ENCODE measurements at regions not wholly inside any gene's neighbourhood (a gene's known extent, or its start where the extent isn't known, plus 50 kb on each side); places are given as distances from the start of the nearest gene placed in this dataset.
"Not testable (repeated sequence)": the region's sequence is repeated elsewhere in the genome, so short reads cannot be mapped to it uniquely, and the experiment has no call there.

DNA sequence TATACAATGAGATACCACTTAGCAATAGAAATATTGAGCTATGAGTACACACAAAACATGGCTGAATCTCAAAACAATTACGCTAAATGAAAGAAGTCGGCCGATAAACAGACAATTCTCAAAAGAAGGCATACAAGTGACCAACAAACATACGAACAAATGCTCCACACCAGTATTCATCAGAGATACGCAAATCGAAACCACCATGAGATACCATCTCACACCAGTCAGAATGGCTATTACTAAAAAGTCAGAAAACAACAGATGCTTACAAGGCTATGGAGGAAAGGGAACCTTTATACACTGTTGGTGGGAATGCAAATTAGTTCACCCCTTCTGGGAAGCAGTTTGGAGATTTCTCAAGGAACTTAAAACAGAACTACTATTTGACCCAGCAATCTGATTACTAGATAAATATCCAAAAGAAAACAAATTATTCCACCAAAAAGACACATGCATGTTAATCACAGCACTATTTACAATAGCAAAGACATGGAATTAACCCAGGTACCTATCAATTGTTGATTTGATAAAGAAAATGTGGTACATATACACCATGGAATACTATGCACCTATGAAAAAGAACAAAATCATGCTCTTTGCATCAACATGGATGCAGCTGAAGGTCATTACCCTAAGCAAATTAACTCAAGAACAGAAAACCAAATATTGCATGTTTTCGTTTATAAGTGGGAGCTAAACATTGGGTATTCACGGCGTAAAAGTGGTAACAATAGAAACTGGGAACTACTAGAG lies 90.9 kb upstream of the GRAMD1B start:
- no peak for DNase-seq

DNA sequence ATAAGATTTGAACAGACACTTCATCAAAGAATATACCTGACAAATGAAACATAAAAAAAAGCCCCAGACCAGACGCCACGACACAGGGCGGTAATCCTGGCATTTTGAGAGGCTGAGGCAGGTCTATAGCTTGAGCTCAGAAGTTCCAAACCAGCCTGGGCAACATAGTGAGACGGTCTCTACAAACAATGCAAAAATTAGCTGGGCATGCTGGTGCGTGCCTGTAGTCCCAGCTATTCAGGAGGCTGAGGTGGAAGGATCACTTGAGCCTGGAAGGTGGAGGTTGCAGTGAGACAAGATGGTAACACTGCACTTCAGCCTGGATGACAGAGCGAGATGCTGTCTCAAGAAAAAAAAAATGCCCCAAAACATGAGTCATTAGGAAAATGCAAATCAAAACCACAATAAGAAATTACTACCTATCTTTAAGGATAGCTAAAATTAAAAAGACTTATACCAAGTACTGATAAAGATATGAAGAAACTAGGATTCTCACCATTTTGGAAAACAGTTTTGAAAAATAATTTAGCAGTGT lies 91.7 kb upstream of the GRAMD1B start:
- DNase-seq: no peak

DNA sequence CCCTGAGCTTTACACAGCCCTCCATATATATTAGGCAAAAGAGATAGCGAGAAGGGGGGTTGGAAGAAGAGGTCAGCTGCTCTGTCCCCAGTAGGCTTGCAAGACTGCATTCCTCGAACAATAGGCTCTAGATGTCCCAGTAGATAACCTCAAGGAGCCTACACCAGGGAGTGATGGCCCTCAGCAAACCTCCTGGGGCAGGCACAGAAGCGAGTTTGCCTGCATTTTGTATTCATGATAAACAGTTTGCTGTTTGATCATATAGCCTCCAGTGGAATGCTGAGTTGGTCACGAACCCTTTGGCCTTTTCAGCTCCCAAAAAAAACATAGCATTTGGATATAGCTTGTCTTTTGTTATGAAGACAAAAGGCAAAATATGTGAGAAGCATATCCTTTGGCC lies 95.1 kb upstream of the GRAMD1B start:
- DNase-seq: no peak

DNA sequence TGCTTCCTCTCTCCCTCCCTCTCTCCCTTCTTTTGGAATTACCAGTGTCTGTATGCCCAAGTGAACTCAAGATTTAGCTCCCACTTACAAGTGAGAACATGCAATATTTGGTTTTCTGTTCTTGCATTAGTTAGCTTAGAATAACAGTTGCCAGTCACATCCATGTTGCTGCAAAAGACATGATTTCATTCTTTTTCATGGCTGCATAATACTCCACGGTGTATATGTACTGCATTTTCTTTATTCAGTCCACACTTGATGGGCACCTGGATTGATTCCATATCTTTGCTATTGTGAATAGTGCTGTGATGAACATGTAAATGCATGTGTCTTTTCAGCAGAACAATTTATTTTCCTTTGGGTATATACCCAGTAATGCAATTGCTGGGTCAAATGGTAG lies 97.5 kb upstream of the GRAMD1B start:
- DNase-seq: not testable (repeated sequence)

DNA sequence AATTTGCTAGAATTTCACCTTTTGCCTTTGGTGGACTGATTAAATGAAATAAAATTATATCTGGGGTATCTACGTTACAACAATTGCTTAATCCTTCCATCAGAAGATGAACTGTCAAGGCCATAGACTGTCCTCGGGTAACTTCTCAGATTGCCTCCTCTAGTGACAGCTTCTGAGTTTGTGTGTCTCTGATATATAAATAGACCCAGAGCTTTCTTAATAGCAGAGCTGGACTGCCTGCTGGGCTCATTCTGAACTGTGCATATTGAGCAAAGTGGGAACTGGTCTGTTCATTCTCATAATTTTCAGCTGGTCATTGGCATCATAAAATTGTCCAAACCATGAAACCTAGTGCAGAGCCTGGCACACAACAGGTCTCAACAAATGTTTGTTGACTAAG lies 99.1 kb upstream of the GRAMD1B start:
- DNase-seq: no peak

DNA sequence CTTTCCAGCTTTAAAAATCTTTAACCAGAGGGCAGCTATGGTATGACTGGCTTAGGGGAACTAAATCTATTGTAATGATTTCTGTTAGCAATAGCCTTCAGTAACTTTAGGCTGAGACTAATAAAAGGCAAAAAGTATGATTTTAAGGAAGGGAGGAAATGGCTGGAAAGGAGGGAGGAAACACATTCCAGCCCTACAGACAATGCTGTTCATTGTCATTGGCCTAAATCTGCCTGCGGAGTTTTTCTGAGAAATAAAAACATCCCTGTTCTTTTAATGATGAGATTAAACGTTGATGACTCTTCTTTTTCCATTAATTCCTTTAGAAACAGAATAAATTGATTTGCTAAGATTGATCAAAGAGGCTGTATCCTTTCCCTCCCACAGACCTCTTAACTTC lies 99.6 kb upstream of the GRAMD1B start:
- no peak for DNase-seq

DNA sequence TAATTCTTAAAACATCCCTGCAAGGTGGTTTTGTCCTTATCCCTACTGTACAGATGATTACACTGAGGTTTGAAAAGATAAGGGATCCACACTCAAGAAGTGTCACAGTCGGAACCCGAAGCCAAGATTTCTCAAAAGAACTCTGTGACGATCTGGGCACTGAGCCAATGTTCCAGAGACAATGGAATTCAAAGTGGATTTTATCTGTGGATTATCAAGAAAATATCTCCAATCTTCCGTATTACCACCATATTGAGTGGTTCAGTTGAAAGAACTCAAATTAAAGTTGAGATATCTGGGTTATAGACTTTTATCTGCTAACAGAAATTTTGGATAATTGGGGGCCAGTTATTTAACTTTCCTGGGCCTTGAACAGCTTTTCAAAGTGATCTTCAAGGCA lies 100.0 kb upstream of the GRAMD1B start:
- DNase-seq: no peak

DNA sequence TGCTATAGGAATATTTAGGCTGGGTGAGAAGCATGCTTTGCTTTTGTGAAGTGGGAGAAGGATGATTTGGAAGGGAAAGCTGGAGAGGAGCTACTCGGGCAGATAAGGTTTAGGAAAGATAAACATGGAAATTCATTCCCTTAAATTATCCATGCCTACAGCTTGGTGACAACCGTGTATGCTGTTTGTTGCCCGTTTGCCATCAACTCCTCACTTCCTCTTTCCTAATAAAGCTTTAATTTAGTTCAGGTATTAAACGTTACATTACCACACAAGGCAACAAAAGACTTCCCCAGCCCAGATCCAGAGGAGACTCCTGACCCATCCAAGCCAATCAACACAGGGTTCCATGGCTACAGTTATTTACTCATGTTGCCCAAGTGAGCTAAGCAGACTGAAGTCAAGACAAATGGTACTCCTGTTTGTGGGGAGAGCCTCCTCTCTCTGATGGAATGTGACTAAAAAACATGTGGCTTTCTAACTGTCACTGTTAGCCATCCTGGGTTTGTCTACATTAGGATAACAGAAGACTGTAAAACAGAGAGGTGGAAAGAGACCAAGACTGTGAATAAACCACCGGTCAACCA lies 101.7 kb upstream of the GRAMD1B start:
- DNase-seq: no peak

DNA sequence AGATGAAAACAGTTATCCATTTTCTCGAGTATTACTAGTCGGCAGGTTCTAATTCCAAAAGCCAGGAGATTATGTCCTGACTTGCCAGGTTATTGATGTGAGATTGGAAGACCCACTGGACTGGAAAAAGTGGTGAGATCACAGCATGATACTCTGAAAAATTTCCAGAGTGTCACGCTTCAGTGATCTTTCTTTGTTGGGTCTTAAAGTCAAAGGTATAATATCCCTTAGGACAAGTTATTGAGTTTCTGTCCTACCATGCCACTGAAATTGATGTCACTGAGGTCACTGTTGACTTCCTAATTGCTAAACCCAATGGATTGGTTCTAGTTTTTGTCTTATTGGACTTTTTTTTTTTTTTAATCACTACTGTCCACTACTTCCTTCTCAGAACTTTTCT lies 104.5 kb upstream of the GRAMD1B start:
- DNase-seq: no peak

DNA sequence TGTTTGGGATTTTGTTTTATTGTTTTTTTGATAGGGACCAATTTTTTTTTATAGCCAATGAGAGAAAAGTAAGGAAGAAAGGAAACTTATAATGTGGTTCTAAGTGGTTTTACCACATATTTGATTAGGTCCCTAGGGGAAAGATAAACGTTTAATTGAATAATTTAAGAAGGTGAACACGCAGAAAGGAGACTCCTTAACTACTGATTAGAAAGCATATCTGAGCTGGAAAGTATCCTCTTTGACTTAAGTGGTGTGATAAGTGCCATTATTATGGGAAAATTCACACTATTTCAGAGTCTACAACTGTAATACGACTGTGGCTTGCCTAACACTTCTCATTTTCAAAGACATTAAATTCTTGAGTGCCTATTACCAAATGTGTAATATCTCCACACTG lies 106.5 kb upstream of the GRAMD1B start:
- no peak for DNase-seq

DNA sequence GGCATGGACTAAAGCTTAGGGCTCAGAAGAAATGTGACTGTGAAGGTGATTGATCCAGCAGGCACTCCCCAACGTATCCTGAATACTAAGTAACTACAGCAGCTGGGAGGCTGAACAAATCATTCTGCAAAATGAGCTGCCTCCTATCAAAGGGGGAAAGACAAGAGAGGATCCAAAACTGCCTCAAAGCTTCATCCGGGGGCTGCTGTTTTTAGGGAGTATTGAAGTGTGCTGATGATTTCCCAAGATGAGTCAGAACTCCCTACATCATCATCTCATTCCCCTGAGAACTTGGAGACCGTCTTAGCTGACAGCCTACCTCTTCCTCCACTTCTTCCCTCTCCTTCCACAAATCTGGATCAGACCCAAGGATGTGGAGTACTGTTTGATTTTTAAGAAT lies 108.4 kb upstream of the GRAMD1B start:
- DNase-seq: no peak

DNA sequence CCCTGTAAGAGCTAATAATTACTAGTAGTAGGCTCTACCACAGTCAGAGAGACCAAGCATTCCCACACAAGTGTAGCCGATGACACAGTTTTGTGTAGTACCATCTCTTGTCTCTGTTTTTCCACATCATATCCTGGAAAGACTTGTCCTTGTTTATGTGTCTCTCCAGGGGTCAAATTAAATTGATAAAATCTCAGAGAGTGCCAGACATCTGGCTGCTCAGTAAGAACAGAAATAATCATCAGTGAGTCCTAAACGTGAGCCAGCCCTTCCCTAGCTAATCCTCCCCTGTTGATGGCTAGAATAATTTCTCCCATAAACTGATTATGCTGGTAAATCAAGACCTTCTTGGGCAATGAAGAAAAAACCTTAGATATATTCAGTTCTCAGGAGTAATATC lies 111.4 kb upstream of the GRAMD1B start:
- DNase-seq: no peak

DNA sequence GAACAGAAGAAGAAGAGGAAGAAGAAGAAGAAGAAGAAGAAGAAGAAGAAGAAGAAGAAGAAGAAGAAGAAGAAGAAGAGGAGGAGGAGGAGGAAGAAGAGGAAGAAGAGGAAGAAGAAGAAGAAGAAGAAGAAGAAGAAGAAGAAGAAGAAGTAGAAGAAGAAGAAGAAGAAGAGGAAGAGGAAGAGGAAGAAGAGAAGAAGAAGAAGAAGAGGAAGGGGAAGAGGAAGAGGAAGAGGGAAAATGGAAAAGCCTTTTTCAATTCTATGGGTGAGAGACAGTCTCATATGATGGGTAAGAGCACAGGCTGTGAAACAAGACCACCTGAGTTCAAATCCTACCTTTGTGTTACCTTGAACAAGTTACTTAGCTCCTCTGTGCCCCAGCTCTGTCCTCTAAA lies 111.9 kb upstream of the GRAMD1B start:
- DNase-seq: not testable (repeated sequence)

DNA sequence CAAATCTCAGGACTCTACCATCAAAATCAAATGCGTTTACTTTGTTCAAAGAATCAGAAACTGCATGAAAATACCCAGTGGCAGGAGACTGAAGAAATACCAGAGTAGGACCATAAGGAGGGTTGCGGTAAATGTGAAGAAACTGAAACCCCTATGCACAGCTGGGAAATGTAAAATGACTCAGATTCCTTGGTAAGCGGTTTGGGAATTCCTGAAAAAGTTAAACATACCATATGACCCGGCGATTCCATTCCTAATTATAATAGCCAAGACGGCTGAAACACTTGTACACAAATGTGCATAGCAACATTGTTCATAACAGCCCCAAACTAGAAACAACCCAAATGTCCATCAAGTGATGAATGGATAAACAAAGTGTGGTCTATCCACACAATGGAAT lies 114.1 kb upstream of the GRAMD1B start:
- DNase-seq: no peak

DNA sequence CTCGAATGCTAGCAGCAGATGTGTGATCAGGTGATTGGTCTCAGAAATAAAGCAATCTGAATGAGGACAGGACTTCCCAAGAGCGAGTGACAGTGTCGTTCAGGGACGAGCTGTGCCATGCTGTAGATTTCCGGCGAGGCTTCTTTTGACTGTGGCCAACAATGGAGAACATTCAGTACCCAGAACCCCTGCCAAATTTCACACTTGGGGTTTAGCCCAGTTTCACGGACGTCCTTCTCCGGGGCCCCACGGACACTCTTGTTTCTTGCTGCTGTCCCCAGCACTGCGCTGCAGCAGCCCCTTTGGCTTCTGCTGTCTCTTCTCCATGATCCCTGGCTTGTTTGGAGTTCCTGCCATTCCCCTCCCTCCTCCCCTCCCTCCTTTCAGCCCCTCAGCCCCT lies 115.1 kb upstream of the GRAMD1B start:
- DNase-seq: no peak

DNA sequence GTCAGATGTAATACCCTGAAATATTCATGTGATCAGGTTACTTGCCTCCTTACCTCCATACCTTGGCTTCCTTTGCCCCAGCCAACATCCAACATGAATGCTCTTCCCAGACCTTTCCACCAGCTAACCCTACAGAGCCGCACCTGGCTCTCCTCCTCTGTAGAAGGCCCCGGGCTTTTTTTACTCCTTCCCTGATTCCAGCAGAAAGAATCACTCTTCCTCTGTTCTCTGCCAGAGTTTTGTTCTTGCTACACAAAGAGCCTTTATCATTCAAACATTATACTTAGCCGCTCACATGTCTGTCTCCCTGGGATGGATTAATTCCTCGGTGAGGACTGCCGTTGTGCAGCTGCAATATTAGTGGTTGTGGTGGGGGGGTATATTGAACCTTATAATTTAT lies 116.8 kb upstream of the GRAMD1B start:
- DNase-seq: no peak

DNA sequence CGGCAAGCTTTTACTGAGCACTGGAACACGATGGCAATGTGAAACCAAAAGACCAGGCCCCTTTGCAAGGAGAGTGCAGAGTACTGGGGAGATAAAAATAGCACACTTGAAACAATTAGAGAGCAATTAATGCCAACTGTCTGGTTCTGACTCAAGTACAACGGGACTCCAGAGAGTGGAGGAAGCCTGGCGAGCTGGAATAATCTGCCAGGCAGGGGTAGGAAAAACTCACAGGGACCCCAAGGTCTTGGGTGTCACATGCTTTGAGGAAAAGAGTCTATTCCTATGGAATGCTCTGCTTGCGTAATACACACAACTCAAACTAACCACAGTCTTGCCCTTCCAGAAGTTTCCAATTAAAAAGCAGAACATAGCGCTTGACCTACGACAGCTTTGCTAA lies 113.0 kb upstream of the CLMP start:
- DNase-seq: no peak

DNA sequence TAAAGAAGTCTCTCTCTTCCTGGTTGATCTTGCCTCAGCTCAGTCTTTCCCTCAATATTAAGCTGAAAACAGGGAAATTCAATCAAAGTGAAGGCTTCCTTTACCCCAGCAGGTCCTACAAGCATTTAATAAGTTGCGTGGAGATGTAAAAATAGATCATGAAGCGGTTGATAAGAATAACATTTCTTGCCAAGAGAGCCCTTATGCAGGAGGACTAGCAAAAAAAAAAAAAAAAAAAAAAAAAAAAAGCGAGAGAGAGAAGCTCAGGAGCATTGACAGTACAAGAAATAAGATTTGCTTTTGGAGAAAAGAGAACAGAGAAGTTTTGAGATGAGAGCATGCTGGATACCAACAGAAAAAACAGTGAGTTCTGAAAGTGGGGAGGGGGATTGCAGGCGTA lies 112.2 kb upstream of the CLMP start:
- DNase-seq: no peak

DNA sequence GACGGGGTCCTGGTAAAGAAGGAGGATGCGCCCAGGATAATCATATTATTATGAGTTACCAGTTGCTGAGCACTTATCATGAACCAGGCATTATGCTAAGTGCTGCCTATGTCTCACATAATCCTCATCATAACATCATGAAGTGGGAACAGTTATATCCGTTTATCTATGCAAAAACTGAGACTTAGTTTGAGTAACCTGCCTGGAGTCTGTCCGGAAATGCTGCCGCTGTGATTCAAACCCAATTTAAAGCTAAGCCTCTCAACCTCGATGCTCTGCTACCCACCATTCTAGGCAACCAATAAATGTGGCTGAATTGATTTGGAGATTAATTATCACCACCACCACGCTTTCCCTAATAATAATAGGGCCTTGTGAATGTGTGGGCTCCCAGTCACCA lies 111.5 kb upstream of the CLMP start:
- DNase-seq: no peak

DNA sequence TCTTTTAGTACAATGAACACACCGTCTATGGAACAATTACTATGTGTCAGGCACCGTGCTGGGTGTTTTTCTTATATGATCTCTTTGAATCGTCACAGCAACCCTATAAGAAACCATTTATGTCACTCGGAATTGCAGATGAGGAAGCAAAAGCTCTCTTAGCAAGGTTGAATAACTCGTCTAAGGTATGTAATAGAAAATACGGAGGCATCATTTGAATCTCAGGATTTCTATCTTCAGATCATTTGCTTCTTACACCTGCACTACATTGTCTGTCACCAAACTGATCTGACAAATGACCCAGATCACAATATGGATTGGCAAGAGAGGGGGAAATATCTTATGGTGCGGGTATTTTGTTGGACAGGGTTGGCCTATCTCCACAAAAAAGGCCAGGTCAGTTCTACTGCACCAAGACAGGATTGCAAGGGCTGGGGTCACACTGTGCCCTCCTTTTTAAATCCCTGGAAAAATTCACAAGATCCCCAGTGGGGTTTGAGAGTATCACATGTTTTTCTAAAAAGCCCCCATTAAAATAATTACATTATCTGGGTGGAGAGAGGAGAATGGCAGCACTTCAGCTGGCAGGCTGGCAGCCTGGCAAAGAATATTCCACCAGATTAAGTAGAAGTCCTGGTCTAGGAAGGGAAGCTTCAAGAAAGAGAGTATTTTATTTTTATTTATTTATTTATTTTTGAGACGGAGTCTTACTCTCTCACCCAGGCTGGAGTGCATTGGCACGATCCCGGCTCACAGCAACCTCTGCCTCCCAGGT lies 110.7 kb upstream of the CLMP start:
- DNase-seq: no peak

DNA sequence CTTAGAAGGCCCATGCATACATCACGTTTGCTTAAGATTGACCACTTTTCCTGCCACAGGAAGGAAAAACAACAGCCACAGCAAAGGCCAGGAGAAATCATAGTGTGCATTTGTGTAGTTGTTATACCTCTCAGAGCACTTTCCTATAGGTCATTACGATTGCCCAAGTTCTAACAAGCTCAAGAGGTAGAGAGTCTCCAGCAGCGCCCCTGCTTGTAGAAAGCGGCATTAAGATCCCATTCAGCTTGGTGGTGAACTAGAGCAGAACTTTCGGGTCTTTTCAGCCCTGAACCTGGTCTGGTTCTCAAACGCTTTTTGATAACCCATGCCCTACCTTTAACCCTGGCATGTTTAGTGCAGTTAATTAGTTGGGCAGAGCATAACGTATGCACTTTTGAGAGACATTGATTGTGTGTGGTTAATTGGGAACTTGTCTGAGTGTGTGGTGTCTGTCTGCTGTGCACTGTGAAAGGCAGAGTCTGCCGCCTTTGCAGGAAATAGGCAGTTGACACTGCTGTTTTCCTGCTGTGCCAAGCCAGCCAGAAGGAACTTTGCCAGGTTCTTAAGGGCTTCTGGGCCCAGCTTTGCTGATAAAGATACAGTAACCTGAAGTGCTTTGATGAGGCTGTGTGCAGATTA lies 109.9 kb upstream of the CLMP start:
- no peak for DNase-seq

DNA sequence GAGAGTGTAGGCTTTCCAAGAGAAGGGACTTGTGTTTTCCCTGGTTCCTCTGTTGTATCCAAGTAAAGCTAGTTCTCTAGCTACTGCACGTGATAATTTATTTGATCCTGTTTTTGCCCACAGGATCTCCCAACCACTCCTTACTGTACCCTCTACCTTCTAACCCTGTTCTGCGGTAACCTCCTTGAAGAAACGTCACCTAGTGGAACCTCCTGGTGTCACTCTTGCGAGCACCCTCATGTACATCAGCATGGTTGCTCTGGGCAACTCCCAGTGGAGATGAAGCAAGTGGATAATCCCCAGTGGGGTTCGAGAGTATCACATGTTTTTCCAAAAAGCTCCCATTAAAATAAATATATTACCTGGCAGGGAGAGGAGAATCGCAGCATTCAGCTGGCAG lies 108.9 kb upstream of the CLMP start:
- DNase-seq: no peak

DNA sequence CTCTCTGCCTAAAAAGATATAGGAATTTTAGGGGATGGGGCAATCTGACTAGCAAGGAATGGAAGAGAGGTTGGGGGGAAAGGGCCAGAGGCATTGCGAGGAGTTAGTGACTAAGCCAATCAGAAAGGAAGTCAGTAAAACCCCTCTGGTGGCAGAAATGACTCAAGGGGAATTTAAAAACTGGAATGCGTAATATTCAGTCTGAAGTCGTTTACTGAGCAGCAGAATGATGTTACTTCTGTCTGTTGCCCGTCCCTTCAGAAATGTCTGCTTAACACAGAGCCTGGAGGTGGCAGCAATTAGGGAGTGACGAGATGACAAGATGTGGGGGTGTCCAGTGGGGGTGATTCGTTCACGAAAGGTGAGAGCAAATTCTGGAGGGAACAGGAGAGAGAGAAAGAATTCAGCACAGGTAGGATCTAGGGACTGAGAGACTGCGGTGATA lies 107.7 kb upstream of the CLMP start:
- DNase-seq: no peak

Data from NCI-H226 (cell line).